LHCN-M2 (cell line): ENCODE measurements at regions not wholly inside any gene's neighbourhood (a gene's known extent, or its start where the extent isn't known, plus 50 kb on each side); places are given as distances from the start of the nearest gene placed in this dataset.
"Not testable (repeated sequence)": the region's sequence is repeated elsewhere in the genome, so short reads cannot be mapped to it uniquely, and the experiment has no call there.

ENCODE experiments used
- DNase-seq: peaks from one replicate; pipeline ENCODE4 v3.0.0-alpha.2; 2012; ENCODE audit warnings: low read depth

DNA sequence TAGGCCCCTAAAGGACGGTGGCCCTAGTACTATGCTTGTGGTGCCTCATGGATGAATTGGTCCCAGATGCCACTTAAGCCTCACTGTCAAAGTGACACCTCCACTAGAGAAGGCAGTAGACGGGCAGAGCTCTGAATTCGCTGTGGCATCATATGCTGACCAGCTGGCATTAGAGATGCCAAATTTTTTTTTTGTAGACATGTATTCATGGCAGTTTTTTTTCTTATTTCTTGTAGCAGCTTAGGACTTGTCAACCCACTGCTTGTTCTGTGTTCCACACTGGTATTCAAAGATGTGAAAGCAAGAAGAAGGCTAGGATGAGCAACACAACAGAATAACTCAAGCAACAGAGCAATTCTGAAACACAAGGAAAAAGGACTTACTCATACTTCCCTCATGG, 212.5 kb downstream of the DLEU7 start:
- no peak for DNase-seq

- DNase-seq: no peak
Observed at GRCh38 chr13:50634339-50634738, 209.2 kb downstream of the DLEU7 start.

GRCh38 chr13:50635504-50635903, 208.0 kb downstream of the DLEU7 start:
- DNase-seq: no peak

GRCh38 chr13:50636007-50636704, 207.3 kb downstream of the DLEU7 start:
- DNase-seq: no peak

DNA sequence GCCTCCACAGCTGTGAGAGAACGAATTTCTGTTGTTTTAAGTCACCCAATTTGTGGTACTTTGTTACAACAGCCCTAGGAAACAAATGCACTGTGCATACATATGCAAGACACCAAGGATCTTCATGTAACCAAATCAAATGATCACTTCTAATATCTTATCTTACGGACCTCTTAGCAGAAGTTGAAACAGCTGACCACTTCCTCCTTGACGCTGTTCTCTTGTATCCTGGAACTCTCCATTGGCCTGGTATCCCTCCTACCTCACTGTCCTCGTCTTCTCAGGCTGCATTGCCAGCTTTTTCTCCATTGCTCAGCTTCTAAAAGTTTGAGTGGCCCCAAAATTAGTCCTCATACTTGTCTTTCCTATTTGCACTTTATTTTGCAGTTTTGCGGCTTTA, 200.4 kb downstream of the DLEU7 start:
- no peak for DNase-seq

DNA sequence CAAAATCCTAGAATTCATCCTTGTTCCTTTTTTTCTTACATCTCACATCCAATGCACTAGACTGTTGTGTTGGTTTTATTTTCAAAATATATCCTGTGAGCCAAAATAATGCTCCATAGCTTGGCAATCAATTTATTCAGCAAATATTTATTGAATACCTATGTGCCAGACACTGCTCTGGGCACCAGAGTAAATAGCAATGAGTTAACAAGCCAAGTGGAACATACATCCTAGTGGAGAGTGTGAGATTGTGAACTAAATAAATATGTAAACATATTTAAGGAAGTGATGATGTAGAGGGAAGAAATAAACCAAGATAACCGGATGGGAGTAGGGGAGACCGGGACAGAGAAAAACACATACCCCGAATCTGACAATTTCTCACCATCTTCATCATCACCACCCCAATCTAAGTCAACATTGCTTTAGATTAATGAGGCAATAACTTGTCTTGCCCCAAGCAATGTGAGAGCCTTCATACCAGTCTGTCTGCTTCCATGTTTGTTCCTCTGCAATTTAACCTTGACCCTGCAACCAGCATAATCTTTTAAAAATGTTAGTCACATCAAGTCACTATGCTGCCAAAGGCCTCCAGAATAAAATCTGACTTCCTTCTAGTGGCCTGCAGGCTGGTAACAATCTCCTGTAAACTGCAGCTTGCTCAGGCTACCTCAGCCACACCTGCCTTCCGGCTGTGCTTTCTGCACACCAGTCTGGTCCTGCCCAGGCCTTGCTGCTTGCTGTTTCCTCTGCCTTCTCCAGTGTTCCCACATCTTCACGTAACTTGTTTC, 199.2 kb downstream of the DLEU7 start:
- no peak for DNase-seq

- DNase-seq: peak; percentile 81
Observed at GRCh38 chr13:50645092-50645491, 198.4 kb downstream of the DLEU7 start.

DNA sequence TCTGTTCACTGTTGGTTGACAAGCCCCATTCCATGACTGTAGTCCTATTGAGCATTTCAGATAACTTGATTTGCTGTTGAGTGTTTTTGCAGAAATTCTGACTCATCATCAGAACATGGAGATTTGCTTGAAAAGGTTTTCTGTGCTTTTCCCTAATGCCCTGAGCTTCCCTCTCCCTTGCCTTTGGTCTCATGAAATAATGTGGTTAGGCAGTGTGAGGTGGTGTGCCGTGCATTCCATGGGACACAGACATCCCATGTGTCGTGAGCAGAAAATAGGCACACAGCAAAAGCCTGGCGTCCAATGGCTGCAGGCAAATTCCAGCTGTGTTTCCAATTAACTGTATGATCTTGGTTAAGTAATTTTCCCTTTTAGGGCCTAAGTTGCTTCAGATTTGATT, 197.4 kb downstream of the DLEU7 start:
- peak; percentile 28 for DNase-seq

DNA sequence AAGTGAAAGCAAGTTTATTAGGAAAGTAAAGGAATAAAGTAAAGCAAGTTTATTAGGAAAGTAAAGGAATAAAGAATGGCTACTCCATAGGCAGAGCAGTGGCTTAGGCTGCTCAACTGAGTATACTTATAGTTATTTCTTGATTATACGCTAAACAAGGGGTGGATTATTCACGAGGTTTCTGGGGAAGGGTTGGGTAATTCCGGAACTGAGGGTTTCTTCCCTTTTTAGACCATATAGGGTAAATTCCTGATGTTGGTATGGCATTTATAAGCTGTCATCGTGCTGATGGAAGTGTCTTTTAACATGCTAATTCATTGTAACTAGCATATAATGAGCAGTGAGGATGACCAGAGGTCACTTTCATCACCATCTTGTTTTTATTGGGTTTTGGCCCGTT, 194.3 kb downstream of the DLEU7 start:
- DNase-seq: no peak

DNA sequence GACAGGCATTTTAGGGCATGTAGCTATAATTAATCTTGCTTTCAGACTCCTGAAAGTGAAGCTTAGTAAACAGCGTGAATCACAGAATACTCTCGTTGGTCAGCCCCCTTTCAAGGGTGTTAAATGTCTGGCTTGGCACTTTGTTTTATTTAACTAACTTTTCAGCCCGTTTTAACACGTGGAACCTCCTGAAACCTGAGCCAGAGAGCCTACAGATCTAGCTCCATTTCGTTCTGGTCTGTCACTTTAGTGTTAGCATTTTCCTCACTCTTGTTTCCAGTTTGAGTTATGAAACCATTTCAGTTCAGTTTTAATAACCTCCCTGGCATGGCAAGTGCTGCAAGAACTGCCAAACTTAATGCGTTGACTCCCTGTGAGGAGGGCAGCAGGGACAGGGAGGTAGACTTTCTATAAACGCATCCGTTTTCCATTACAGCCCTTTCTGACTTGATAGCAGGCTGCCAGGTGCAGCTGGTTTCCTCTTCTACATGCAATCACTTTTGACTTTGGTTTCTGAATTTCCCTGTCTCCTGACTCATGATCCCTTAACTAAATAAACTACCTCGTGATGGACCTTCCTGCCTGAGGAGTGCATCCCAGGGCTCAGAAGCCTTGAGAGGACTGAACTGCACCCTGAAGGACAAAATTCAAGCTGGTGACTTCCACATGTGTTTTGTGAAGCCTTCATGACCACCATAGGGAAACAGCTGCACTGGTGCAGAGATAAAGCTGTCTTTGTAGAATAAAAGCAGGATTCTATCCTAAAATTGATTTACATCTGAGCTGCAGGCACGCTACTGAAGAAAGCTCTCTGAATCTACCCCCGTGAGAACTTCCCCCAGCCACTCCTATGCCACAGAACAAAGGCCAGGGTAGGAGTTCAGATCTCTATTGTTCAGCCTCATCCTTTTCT, 192.6 kb downstream of the DLEU7 start:
- DNase-seq: peak; percentile 69

GRCh38 chr13:50651922-50652321, 191.6 kb downstream of the DLEU7 start:
- DNase-seq: peak; percentile 20

GRCh38 chr13:50654331-50654730, 189.2 kb downstream of the DLEU7 start:
- DNase-seq: no peak

DNA sequence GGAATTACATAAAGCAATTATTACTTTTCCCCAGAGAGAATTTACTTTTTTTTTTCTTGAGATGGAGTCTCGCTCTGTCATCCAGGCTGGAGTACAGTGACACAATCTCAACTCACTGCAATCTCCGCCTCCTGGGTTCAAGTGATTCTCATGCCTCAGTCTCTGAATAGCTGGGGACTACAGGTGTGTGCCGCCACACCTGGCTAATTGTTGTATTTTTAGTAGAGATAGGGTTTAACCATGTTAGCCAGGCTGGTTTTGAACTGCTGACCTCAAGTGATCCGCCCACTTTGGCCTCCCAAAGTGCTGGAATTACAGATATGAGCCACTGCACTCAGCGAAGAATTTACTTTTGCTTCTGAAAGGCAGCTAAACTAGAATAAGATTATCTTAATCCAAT, 181.6 kb downstream of the DLEU7 start:
- not testable (repeated sequence) for DNase-seq

DNA sequence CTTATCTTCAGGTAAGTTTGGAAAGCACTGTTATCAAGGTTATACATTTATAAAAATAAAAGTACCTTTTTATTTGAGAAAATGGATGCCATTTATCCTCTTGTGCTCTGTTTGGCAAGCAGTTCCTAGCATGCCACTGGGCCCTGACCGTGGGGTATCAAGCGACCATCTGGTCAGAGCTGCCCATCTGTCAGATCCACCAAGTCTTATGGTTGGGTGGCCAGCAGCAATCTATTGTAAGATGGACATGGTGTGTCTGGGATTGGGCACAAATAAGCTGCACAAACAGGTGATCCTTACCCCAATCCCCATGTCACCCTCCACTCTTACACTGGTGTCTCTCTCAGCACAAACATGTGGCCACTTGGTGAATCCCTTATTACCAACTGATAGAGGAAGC, 178.5 kb downstream of the DLEU7 start:
- no peak for DNase-seq

- no peak for DNase-seq
Observed at GRCh38 chr13:50668049-50668448, 175.4 kb downstream of the DLEU7 start.

GRCh38 chr13:50668691-50669271, 174.7 kb downstream of the DLEU7 start:
- peak; percentile 83 for DNase-seq

DNA sequence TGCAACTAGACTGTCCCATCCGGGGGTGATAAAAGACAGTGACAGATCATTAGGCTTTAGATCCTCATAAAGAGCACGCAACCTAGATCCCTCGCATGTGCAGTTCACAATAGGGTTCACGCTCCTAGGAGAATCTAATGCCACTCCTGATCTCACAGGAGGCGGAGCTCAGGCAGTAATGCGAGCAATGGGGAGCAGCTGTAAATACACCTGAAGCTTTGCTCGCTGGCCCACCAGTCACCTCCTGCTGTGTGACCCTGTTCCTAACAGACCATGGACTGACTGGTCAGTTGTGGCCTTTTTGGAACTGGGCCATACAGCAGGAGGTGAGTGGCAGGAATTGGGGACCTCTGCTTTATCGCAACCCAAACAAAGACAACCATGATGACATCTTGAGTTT, 173.2 kb downstream of the DLEU7 start:
- no peak for DNase-seq

GRCh38 chr13:50670847-50671496, 172.5 kb downstream of the DLEU7 start:
- DNase-seq: no peak

GRCh38 chr13:50671497-50671850, 172.0 kb downstream of the DLEU7 start:
- DNase-seq: no peak

DNA sequence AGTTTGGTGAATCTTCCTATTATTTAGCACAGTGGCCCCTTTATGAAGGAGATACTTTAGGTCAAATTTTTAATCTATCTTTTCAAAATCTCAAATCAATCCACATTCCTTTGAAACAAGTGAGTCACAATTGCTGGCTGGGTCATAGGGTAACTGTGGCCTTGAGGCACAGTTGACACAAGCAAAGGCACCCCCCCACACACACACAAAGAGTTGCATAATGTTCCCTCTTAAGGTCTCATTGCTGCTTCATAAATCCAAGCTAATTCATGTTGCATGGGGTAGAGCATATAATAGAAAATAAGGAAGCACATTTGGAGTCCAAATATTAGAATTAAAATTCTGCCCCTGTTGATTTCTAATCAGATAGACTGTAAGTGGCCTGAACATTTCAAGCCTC, 171.5 kb downstream of the DLEU7 start:
- DNase-seq: no peak

DNA sequence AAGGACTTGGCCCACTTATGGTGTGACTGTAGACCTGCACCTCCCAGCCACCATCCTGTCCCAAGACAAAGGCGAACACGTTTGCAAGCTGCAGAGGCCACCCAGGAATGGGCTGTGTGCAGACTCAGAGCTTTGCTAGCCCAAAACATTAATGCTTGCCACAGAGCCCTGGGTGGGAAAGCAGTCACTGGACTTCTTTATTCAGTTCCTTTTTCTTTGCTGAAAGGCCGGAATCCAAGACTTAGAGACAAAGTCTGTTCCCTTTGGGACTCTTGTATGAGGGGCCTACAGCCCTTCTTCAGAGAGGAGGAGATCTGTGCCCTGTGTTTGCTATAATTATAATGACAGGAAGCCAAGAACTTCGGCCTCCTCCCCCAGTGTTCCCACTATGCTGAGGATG, 167.8 kb downstream of the DLEU7 start:
- DNase-seq: no peak
